ENCODE measurements at regions not wholly inside any gene's neighbourhood (a gene's known extent, or its start where the extent isn't known, plus 50 kb on each side); places are given as distances from the start of the nearest gene placed in this dataset.

- Histone ChIP-seq H3K4me1 (ENCODE audit: control insufficient read depth, insufficient read depth, low read length) (peaks cover 24% of the 10 kb centered on the region), H3K9ac (ENCODE audit: low read depth, low read length) (no peak overlapping the region), H3K9me3 (replicated peaks; ENCODE audit: low read length) (no peaks in the 10 kb centered on the region), H3K4me3 (ENCODE audit: low read length) (no peak overlapping the region), H3K27me3 (ENCODE audit: control insufficient read depth, insufficient read depth, low read length) (no peaks in the 10 kb centered on the region), H3K4me2 (ENCODE audit: low read length) (no peak overlapping the region), H3K36me3 (ENCODE audit: insufficient read depth, low read length) (no peaks in the 10 kb centered on the region)
Observed at GRCh38 chr10:21403256-21404015, 122.0 kb downstream of the SKIDA1 start.

GRCh38 chr10:21402606-21403083 is 122.8 kb downstream of the SKIDA1 start:
- H3K27me3 ChIP-seq (ENCODE audit: control insufficient read depth, insufficient read depth, low read length), result no peaks in the 10 kb centered on the region
- no peaks in the 10 kb centered on the region for H3K9me3 ChIP-seq (replicated peaks; ENCODE audit: low read length)
- peaks cover 27% of the 10 kb centered on the region for H3K4me1 ChIP-seq (ENCODE audit: control insufficient read depth, insufficient read depth, low read length)
- no peaks in the 10 kb centered on the region for H3K36me3 ChIP-seq (ENCODE audit: insufficient read depth, low read length)
- no peak overlapping the region for H3K4me2 ChIP-seq (ENCODE audit: low read length)
- H3K4me3 ChIP-seq (ENCODE audit: low read length), result no peak overlapping the region
- no peak overlapping the region for H3K9ac ChIP-seq (ENCODE audit: low read depth, low read length)

- Histone ChIP-seq H3K4me1 (ENCODE audit: control insufficient read depth, insufficient read depth, low read length) (peaks cover 27% of the 10 kb centered on the region), H3K9me3 (replicated peaks; ENCODE audit: low read length) (no peaks in the 10 kb centered on the region), H3K36me3 (ENCODE audit: insufficient read depth, low read length) (no peaks in the 10 kb centered on the region), H3K4me3 (ENCODE audit: low read length) (no peak overlapping the region), H3K27me3 (ENCODE audit: control insufficient read depth, insufficient read depth, low read length) (no peaks in the 10 kb centered on the region), H3K9ac (ENCODE audit: low read depth, low read length) (no peak overlapping the region), H3K4me2 (ENCODE audit: low read length) (no peak overlapping the region)
Observed at GRCh38 chr10:21401196-21401595, 124.3 kb downstream of the SKIDA1 start.

- H3K4me2 ChIP-seq (ENCODE audit: low read length), result peak overlapping the region; percentile 64
- H3K4me3 ChIP-seq (ENCODE audit: low read length), result no peak overlapping the region
- no peaks in the 10 kb centered on the region for H3K9me3 ChIP-seq (replicated peaks; ENCODE audit: low read length)
- peaks cover 27% of the 10 kb centered on the region for H3K4me1 ChIP-seq (ENCODE audit: control insufficient read depth, insufficient read depth, low read length)
- no peaks in the 10 kb centered on the region for H3K36me3 ChIP-seq (ENCODE audit: insufficient read depth, low read length)
- peak overlapping the region; percentile 39 for H3K9ac ChIP-seq (ENCODE audit: low read depth, low read length)
- H3K27me3 ChIP-seq (ENCODE audit: control insufficient read depth, insufficient read depth, low read length), result no peaks in the 10 kb centered on the region
Observed at GRCh38 chr10:21399392-21400035, 126.0 kb downstream of the SKIDA1 start.

DNA sequence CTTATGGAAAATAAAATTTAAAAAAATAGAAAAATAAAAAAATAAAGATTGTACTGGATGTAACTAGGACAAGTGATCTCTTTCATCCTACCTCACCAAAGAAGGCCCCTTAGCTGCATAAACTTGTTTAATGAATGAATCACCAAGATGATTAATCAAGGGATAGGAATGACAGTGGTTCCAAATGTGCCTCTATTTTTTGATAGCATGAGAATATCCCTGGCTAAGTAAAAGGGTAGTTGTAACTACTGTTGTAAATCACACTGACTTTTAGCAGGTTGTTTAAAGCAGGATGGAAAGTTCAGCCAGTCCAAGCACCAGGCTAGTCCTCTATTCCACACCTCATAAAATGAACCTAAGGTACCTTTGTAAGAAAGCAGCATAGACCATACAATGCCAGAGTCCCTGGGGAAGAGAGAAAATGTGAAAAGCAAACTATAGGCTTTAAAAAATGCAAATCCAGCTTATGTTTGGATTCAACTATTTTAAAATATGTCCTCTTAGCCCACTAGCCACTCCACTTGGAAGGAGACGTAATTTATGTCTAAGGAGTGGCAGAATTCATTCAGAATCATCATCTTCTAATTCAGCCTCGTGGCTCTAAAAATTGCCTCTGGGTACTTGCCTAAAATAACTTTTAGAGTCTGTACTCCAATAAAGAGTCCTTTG is 126.8 kb downstream of the SKIDA1 start:
- Histone ChIP-seq H3K9me3 (replicated peaks; ENCODE audit: low read length) (no peaks in the 10 kb centered on the region), H3K36me3 (ENCODE audit: insufficient read depth, low read length) (no peaks in the 10 kb centered on the region), H3K27me3 (ENCODE audit: control insufficient read depth, insufficient read depth, low read length) (no peaks in the 10 kb centered on the region), H3K4me3 (ENCODE audit: low read length) (peak overlapping the region; percentile 39), H3K9ac (ENCODE audit: low read depth, low read length) (peak overlapping the region; percentile 39), H3K4me2 (ENCODE audit: low read length) (peak overlapping the region; percentile 64), H3K4me1 (ENCODE audit: control insufficient read depth, insufficient read depth, low read length) (peaks cover 27% of the 10 kb centered on the region)

DNA sequence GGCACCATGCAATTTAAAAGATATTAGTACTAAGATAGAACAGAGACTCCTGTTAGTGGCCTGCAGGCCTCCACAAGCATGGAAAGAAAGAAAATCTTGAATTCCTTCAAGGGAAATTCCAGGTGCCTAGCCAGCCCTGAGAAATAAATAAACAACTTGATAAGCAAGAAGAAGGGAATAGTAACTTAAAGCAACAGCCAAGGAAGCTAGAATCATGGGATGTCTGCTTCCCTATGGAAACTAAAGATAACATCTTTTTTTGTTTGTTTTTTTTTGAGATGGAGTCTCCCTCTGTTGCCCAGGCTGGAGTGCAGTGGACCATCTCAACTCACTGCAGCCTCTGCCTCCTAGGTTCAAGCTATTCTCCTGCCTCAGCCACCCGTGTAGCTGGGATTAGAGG is 128.6 kb downstream of the SKIDA1 start:
- no peak overlapping the region for H3K4me3 ChIP-seq (ENCODE audit: low read length)
- no peaks in the 10 kb centered on the region for H3K36me3 ChIP-seq (ENCODE audit: insufficient read depth, low read length)
- no peaks in the 10 kb centered on the region for H3K9me3 ChIP-seq (replicated peaks; ENCODE audit: low read length)
- H3K4me2 ChIP-seq (ENCODE audit: low read length), result no peak overlapping the region
- H3K4me1 ChIP-seq (ENCODE audit: control insufficient read depth, insufficient read depth, low read length), result peaks cover 20% of the 10 kb centered on the region
- H3K27me3 ChIP-seq (ENCODE audit: control insufficient read depth, insufficient read depth, low read length), result no peaks in the 10 kb centered on the region
- no peak overlapping the region for H3K9ac ChIP-seq (ENCODE audit: low read depth, low read length)

DNA sequence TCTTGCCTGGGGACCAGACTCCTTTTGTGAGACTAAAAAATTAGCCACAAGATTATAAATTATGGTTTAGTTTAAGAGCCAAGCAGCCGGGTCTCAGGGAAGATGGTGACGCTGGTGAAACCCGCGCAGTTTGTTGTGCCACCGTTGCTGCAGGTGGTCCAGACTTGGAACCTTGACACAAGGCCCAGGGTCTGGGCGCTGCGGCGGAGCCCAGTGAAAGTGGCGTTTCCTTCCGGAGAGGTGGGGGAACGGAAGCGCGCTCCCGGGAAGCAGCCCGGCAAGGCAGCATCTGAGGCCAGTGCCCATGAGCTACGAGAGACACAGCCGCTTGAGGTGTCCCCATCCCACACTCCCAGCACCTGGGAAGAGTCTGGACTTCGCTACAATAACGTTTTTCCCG is 131.6 kb downstream of the SKIDA1 start:
- peaks cover 8% of the 10 kb centered on the region for H3K4me1 ChIP-seq (ENCODE audit: control insufficient read depth, insufficient read depth, low read length)
- no peaks in the 10 kb centered on the region for H3K27me3 ChIP-seq (ENCODE audit: control insufficient read depth, insufficient read depth, low read length)

GRCh38 chr10:21388589-21388988 is 136.9 kb downstream of the SKIDA1 start:
- Histone ChIP-seq H3K4me2 (ENCODE audit: low read length) (no peak overlapping the region), H3K9ac (ENCODE audit: low read depth, low read length) (no peak overlapping the region)

More for the DNA sequence above, 131.6 kb downstream of the SKIDA1 start:
- H3K36me3 ChIP-seq (ENCODE audit: insufficient read depth, low read length), result no peaks in the 10 kb centered on the region
- no peak overlapping the region for H3K4me2 ChIP-seq (ENCODE audit: low read length)
- no peak overlapping the region for H3K4me3 ChIP-seq (ENCODE audit: low read length)
- H3K9ac ChIP-seq (ENCODE audit: low read depth, low read length), result no peak overlapping the region
- no peaks in the 10 kb centered on the region for H3K9me3 ChIP-seq (replicated peaks; ENCODE audit: low read length)

GRCh38 chr10:21387868-21388267 is 137.6 kb downstream of the SKIDA1 start:
- no peak overlapping the region for H3K4me3 ChIP-seq (ENCODE audit: low read length)
- H3K27me3 ChIP-seq (ENCODE audit: control insufficient read depth, insufficient read depth, low read length), result no peaks in the 10 kb centered on the region
- H3K36me3 ChIP-seq (ENCODE audit: insufficient read depth, low read length), result no peaks in the 10 kb centered on the region
- no peaks in the 10 kb centered on the region for H3K4me1 ChIP-seq (ENCODE audit: control insufficient read depth, insufficient read depth, low read length)
- H3K4me2 ChIP-seq (ENCODE audit: low read length), result no peak overlapping the region
- no peaks in the 10 kb centered on the region for H3K9me3 ChIP-seq (replicated peaks; ENCODE audit: low read length)
- H3K9ac ChIP-seq (ENCODE audit: low read depth, low read length), result no peak overlapping the region

More at GRCh38 chr10:21388589-21388988, 136.9 kb downstream of the SKIDA1 start:
- H3K9me3 ChIP-seq (replicated peaks; ENCODE audit: low read length), result no peaks in the 10 kb centered on the region
- no peaks in the 10 kb centered on the region for H3K27me3 ChIP-seq (ENCODE audit: control insufficient read depth, insufficient read depth, low read length)
- no peak overlapping the region for H3K4me3 ChIP-seq (ENCODE audit: low read length)
- no peaks in the 10 kb centered on the region for H3K36me3 ChIP-seq (ENCODE audit: insufficient read depth, low read length)
- H3K4me1 ChIP-seq (ENCODE audit: control insufficient read depth, insufficient read depth, low read length), result no peaks in the 10 kb centered on the region

DNA sequence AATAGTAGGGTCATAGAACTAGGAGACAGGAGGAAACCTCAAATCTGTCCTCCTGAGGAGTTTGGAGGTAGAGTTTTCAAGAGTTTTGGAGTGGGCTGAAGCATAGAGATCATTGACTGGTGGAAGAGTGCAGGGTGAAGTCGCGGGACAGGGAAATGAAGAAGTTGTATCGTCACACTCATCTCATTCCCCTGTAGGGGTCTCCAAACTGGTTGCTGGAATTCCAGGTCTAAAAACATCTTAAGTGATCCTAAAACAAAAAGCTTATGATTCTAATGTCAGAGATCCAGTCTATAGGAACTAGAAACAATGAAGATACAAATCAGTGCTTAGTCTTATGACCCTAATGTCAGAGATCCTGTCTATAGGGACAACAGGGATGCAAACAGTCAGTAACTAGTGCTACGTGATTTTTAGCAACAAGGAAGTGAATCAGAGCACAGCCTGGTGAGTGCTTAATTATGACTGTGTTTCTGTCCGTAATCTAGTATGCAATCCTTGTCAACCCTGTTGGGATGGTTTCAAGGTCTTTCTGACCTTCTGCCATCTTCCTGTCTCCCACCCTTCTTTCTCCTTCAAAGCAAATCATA is 139.4 kb downstream of the SKIDA1 start:
- Histone ChIP-seq H3K4me3 (ENCODE audit: low read length) (no peak overlapping the region), H3K27me3 (ENCODE audit: control insufficient read depth, insufficient read depth, low read length) (no peaks in the 10 kb centered on the region), H3K4me1 (ENCODE audit: control insufficient read depth, insufficient read depth, low read length) (no peaks in the 10 kb centered on the region), H3K9ac (ENCODE audit: low read depth, low read length) (no peak overlapping the region), H3K9me3 (replicated peaks; ENCODE audit: low read length) (no peaks in the 10 kb centered on the region), H3K36me3 (ENCODE audit: insufficient read depth, low read length) (no peaks in the 10 kb centered on the region), H3K4me2 (ENCODE audit: low read length) (no peak overlapping the region)

DNA sequence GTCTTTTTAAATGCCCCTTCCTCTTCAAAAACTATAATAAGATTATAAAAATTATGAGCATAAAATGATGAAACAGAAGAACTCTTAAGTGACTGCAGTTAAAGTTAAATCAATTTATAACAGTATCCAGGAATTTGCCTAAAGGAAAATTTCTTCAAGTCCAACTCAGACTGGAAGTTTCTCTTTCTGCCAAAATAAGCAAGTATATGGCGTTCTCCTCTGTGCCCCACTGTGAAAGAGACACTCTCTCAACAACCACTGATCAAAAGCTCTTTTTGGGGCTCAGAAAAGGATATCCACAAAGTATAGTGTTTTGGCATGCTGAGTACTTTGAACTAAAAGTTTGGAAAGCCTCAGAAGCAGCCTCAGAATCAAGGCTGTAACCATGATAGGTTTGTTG is 139.9 kb downstream of the SKIDA1 start:
- Histone ChIP-seq H3K4me1 (ENCODE audit: control insufficient read depth, insufficient read depth, low read length) (no peaks in the 10 kb centered on the region), H3K36me3 (ENCODE audit: insufficient read depth, low read length) (no peaks in the 10 kb centered on the region), H3K9me3 (replicated peaks; ENCODE audit: low read length) (no peaks in the 10 kb centered on the region), H3K4me2 (ENCODE audit: low read length) (no peak overlapping the region), H3K9ac (ENCODE audit: low read depth, low read length) (no peak overlapping the region), H3K27me3 (ENCODE audit: control insufficient read depth, insufficient read depth, low read length) (no peaks in the 10 kb centered on the region), H3K4me3 (ENCODE audit: low read length) (no peak overlapping the region)
